Smooth muscle cell (in vitro differentiated cells): ENCODE measurements at regions not wholly inside any gene's neighbourhood (a gene's known extent, or its start where the extent isn't known, plus 50 kb on each side); places are given as distances from the start of the nearest gene placed in this dataset. TPM values are rescaled to one million over a fixed set of nuclear protein-coding genes. Genes with fewer than 3 reads are reported as not detected.
A peak's percentile ranks its signal among the peaks of the same experiment; 100 is the strongest.

Source experiments
- DNase-seq: peaks from one replicate; lab custom pipeline; 2025; ENCODE audit not compliant: unreplicated experiment; lab: John Stamatoyannopoulos, UW
- H2AFZ ChIP-seq: fragments of 200-600 bp; sonication (generic); 2 replicates; pipeline ENCODE4 v1.6.0; 2016; ENCODE audit warnings: antibody characterized with exemption, low read depth, mild to moderate bottlenecking
- H3F3A ChIP-seq: fragments of 200-600 bp; sonication (generic); 2 replicates; pipeline ENCODE4 v1.6.0; 2017; ENCODE audit warnings: antibody characterized with exemption, low read depth
- H3K27ac ChIP-seq: fragments of 200-600 bp; sonication (generic); 2 replicates; pipeline ENCODE4 v1.5.1; 2016; ENCODE audit warnings: low read depth, mild to moderate bottlenecking
- H3K27me3 ChIP-seq: fragments of 200-600 bp; sonication (generic); 2 replicates; pipeline ENCODE4 v1.6.1; 2016; ENCODE audit warnings: low read depth, mild to moderate bottlenecking
- H3K36me3 ChIP-seq: fragments of 200-600 bp; sonication (generic); 2 replicates; pipeline ENCODE4 v1.5.1; 2016; ENCODE audit warnings: low read depth
- H3K4me1 ChIP-seq: fragments of 200-600 bp; sonication (generic); 2 replicates; pipeline ENCODE4 v1.5.1; 2016; ENCODE audit warnings: low read depth
- H3K4me2 ChIP-seq: fragments of 200-600 bp; sonication (generic); 2 replicates; pipeline ENCODE4 v1.6.0; 2016; ENCODE audit warnings: mild to moderate bottlenecking
- H3K4me3 ChIP-seq: fragments of 200-600 bp; sonication (generic); 2 replicates; pipeline ENCODE4 v1.5.1; 2016; ENCODE audit warnings: mild to moderate bottlenecking
- H3K79me2 ChIP-seq: fragments of 200-600 bp; sonication (generic); 2 replicates; pipeline ENCODE4 v1.6.0; 2016; ENCODE audit warnings: low read depth, mild to moderate bottlenecking
- H3K9ac ChIP-seq: fragments of 200-600 bp; sonication (generic); 2 replicates; pipeline ENCODE4 v1.6.0; 2016; ENCODE audit warnings: low read depth
- H3K9me3 ChIP-seq: fragments of 200-600 bp; sonication (generic); replicated peaks from 2 replicates; pipeline ENCODE4 v1.5.1; 2016; ENCODE audit warnings: low read depth
- H4K20me1 ChIP-seq: fragments of 200-600 bp; sonication (generic); 2 replicates; pipeline ENCODE4 v1.6.0; 2016; ENCODE audit warnings: low read depth
- CTCF ChIP-seq: fragments of 200-600 bp; sonication (generic); IDR thresholded peaks from 2 replicates; pipeline ENCODE4 v1.5.1; 2017; ENCODE audit warnings: borderline replicate concordance, mild to moderate bottlenecking, antibody characterized with exemption; ENCODE audit not compliant: insufficient read depth, poor library complexity, severe bottlenecking
- WGBS: methylation state at CpG from one replicate; pipeline ENCODE4 v1.1.7; 2016; ENCODE audit warnings: low lambda C conversion rate; 5-methylcytosine and 5-hydroxymethylcytosine counted together
- microRNA counts: library from miRNA; unstranded; fragments of <30 nt; microRNA quantifications from one replicate; lab custom pipeline; 2016
- microRNA-seq: library from miRNA; unstranded; fragments of <30 nt; microRNA quantifications from one replicate; pipeline ENCODE4, GENCODE V29; 2016; ENCODE audit warnings: borderline number of aligned reads
- small RNA-seq: library from RNA; depleted of rRNA; stranded (forward); fragments of <200 nt; gene quantifications from one replicate; pipeline ENCODE3, GENCODE V24; 2014

GRCh38 chr6:132004668-132005067 is 53.5 kb upstream of the CCN2 start:
- H4K20me1 ChIP-seq = no peaks in the 10 kb centered on the region
- 32% methylated on average over 1 of the region's 1 CpG for WGBS
- H3K36me3 ChIP-seq = no peaks in the 10 kb centered on the region
- H3K79me2 ChIP-seq = no peaks in the 10 kb centered on the region
- H3K9me3 ChIP-seq = no peaks in the 10 kb centered on the region
- peak overlapping the region; percentile 10 for H2AFZ ChIP-seq
- H3K9ac ChIP-seq = peak overlapping the region; percentile 79
- H3F3A ChIP-seq = peaks cover 9% of the 10 kb centered on the region
- no peak for TF ChIP-seq CTCF
- H3K4me2 ChIP-seq = peak overlapping the region; percentile 21
- no peak for DNase-seq
- no peak overlapping the region for H3K4me3 ChIP-seq
- H3K27me3 ChIP-seq = no peaks in the 10 kb centered on the region
- H3K4me1 ChIP-seq = peaks cover 5% of the 10 kb centered on the region
- peak overlapping the region; percentile 94 for H3K27ac ChIP-seq

GRCh38 chr6:132003516-132004178 is 52.5 kb upstream of the CCN2 start:
- Histone ChIP-seq H3K36me3 (no peaks in the 10 kb centered on the region), H3K79me2 (no peaks in the 10 kb centered on the region), H3K4me2 (peak overlapping the region; percentile 3), H3K27me3 (no peaks in the 10 kb centered on the region), H4K20me1 (no peaks in the 10 kb centered on the region), H3K9ac (peak overlapping the region; percentile 79), H3K4me1 (peaks cover 14% of the 10 kb centered on the region), H3F3A (peaks cover 17% of the 10 kb centered on the region), H3K27ac (peak overlapping the region; percentile 94), H3K4me3 (no peak overlapping the region), H2AFZ (peak overlapping the region; percentile 18), H3K9me3 (no peaks in the 10 kb centered on the region)
- no peak for TF ChIP-seq CTCF
- 61% methylated on average over 7 of the region's 7 CpGs for WGBS
- DNase-seq = no peak

MicroRNAs encoded in the stretch of these regions (microRNA counts, 767-probe panel; counts per million panel counts)
- 183 counts per million for microRNA hsa-miR-548aj-3p (lab: Ali Mortazavi, UCI)

Small RNAs in the stretch of these regions (microRNA-seq; reads per million reads assigned to microRNA genes)
- gene MIR548AJ1 = not detected

Small RNAs in the stretch of these regions (small RNA-seq; reads per million reads assigned to genes)
- not detected for gene MIR548AJ1
